NCI-H1417 (cell line): ENCODE measurements at regions not wholly inside any gene's neighbourhood (a gene's known extent, or its start where the extent isn't known, plus 50 kb on each side); places are given as distances from the start of the nearest gene placed in this dataset.
"Not testable (repeated sequence)": the region's sequence is repeated elsewhere in the genome, so short reads cannot be mapped to it uniquely, and the experiment has no call there.

Experiments used
- DNase-seq, 3 experiments: peaks; one replicate each; lab custom pipeline; 2025; lab: John Stamatoyannopoulos, UW

DNA sequence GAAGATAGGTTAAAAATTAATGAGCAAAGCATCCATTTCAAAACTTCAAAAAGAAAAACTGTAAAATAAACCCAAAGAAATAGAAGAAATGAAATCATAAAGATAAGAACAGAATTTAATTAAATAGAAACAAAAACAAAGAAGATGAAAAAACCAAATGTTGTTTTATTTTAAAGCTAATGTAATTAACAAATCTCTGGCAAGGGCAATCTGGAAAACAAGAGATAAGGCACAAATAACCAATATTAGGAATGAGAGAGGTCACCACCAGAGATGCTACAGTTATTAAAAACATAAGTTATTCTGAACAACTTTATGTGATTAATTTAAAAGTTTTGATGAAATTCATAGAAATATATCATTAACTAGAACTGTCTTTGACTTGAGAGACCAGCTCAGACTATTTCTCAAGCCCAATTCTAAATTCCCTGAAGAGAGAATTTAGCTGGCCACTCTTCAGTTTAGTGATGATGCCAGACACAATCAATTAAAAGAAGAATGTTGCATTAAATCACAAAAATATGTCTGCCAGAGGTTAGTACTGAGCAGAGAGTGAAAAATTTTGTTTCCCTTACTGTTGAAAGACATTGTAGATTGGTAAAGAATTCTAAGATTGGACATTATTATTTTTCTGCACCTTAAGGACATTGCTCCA lies 227.4 kb upstream of the VLDLR start:
- not testable (repeated sequence) for DNase-seq

- DNase-seq: no peak
These were observed 225.6 kb upstream of the VLDLR start for GRCh38 chr9:2395814-2396612.

DNA sequence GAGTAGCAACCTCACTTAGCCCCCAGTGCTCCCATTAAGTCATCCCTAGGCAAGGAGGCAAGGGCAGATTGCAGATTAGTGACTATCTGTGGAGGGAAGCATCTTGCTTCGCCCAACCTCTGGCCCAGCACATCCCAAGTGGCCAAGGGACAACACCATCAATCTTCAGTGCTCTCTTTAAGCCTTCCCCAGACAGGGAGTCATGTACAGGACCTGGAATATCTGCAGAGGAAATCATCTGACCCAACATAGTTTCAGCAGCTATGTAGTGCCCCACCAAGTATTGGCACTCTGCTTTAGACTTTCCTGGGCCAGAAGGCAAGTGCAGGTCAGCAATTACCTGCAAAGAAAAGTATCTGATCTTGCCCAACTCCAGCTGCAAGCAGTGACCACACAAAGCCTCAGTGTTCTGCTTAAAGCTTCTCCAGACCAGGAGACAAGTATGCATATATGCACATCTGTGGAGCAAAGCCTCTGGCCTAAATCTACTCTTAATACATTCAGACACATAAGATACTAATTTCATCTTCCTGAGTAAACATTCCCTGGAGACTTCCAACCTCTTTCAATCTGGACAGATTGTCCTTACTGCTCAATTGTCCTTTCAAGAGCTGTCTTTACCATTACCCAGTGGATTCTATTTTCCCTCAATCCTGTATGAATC lies 224.8 kb upstream of the VLDLR start:
- no peak for DNase-seq

- DNase-seq: not testable (repeated sequence)
These were observed 223.7 kb upstream of the VLDLR start for GRCh38 chr9:2397875-2398274.

GRCh38 chr9:2401746-2402145 lies 219.8 kb upstream of the VLDLR start:
- DNase-seq: not testable (repeated sequence)

- no peak for DNase-seq
These were observed 217.9 kb upstream of the VLDLR start for GRCh38 chr9:2403701-2404100.

- DNase-seq: no peak
These were observed 215.3 kb upstream of the VLDLR start for GRCh38 chr9:2406252-2406651.

GRCh38 chr9:2407450-2407849 lies 214.1 kb upstream of the VLDLR start:
- no peak for DNase-seq

DNA sequence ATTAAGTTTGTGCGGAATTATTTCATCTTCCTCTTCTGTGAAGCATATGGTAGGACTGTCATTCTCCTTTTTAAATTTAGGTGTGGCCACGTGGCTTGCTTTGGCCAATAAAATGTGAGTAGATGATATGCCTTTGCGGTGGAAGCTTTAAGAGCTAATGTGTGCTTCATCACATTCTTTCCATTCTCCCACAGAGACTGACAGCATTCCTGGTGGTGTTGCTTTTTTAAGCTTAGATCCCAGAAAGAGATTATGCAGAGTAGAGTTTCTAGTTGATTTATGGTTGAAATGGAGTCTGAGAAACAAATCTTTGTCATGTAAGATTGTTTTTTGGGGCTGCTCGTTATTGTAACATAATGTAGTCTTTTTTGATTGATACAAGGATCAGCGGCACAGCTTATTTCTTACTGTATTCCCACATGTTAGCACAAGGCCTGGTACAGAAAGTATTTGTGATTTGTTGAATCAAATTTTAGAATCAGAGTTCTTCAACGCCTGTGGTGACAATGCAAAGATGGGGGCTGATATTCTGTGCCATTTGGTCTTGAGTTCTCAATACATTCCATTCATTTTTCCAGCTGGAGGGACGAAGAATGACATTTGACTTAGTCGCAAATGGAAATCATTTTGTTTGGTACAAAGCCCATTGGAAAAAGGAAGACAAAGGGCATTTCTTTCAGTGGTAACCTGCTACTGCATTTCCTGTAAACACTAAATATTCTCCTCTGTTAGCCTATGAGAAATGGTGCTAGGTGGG lies 209.9 kb upstream of the VLDLR start:
- DNase-seq: no peak

- DNase-seq: peak in 1 of 3 experiments; percentile 18
These were observed 208.3 kb upstream of the VLDLR start for GRCh38 chr9:2413160-2413805.

DNA sequence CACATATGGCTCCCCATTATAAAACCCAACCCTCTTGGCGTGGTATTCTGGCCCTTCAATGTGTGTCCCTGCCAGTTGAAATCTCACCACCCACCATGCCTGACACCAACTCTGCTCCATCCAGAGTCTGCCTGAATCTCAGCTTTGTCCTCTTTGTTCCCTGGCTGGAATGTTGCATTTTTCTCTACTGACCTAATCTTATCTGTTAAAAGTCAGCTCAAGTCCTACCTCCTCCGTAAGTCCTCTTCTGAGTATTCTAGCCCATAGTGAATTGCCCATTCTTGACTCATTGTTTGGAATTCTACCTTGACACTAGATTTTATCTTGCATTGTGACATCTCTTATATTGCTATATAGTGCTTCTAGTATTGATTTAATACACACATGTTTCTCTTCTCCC lies 207.1 kb upstream of the VLDLR start:
- DNase-seq: no peak

DNA sequence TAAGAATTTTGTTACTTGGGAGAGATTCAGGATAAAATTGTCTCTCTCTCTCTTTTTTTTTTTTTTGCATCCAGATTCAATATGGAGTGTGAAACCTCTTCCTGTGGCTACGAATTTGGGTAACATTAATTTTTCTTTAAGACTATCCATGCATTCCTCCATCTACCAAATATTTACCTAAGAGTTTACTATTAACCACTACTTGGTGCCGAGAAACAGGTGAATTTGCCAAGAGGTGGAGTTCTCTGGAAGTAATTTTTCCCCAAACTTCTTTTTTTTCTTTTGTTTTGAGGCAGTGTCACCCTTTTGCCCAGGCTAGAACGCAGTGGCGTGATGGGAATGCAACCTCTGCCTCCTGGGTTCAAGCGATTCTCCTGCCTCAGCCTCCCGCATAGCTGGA lies 206.3 kb upstream of the VLDLR start:
- DNase-seq: no peak

GRCh38 chr9:2417730-2418129 lies 203.9 kb upstream of the VLDLR start:
- DNase-seq: no peak

DNA sequence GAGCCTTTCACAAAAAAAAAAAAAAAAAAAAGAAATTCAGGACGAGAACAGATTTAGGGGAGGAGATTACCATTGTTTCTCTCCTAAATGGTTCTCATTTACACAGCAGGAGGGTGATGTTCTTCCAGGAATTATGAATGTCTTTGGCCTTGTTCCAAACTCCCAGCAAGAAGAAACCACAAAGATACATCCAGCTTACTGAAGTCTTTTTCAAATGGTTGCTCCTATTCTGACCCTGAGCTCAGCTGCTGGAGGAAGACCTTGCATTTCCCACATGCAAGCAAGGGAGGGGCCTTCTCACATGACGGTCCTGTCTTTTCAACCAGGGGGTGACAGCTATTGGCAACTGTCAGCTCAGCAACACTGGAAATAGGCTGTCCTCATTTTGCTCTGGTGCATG lies 203.0 kb upstream of the VLDLR start:
- peak; percentile 50 to 98 (median 87) for DNase-seq

DNA sequence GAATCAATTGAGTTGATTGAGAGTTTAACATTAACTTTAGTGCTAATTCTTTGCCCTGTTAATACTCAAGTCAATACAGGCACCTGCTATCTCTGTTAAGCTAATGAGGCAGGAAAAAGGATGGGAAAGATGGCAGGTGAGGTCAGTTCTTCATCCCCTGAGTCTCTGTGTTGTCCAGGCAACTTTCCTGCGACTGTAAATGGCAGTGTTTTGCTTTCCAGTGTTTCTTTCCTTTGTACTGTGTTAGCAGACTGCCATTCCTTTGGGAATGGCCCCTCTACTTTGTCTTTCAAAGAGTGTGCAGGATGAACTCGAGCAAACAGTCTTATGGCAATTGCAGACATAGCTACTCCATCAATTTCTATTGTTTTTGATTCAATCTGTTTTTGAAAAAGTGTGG lies 202.2 kb upstream of the VLDLR start:
- peak in 1 of 3 experiments; percentile 16 for DNase-seq

- peak in 2 of 3 experiments; percentile 51 to 91 for DNase-seq
These were observed 201.0 kb upstream of the VLDLR start for GRCh38 chr9:2420543-2420942.

- no peak for DNase-seq
These were observed 197.0 kb upstream of the VLDLR start for GRCh38 chr9:2424619-2425033.

DNA sequence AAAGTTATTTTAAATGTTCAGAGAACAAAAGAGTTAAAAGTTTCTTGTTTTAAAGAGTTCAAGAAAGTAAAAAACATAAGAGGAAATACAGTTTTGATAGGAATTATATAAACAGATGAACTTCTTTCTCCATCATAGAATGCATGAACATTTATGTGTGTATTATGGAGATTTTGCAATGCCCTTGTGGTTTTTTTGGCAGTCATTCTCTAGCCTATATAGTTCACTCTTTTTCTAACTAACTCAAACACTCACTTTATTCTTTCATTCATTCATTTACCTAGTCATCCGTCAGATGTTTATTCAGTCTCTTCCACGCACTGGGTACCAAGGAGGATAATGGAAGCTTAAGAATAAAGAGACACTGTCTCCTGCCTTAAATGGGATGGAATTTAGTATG lies 195.9 kb upstream of the VLDLR start:
- peak in 1 of 3 experiments; percentile 69 for DNase-seq

- DNase-seq: peak; percentile 26 to 96 (median 73)
These were observed 194.3 kb upstream of the VLDLR start for GRCh38 chr9:2427120-2427891.

GRCh38 chr9:2439957-2440356 lies 181.6 kb upstream of the VLDLR start:
- DNase-seq: peak in 1 of 3 experiments; percentile 10

- DNase-seq: not testable (repeated sequence)
These were observed 177.7 kb upstream of the VLDLR start for GRCh38 chr9:2443933-2444332.
